Activated CD4-positive, alpha-beta T cell treated with anti-CD3 and anti-CD28 coated beads, Interleukin-2, amount 50 U/mL, for 16 hours (primary cell): ENCODE measurements at regions not wholly inside any gene's neighbourhood (a gene's known extent, or its start where the extent isn't known, plus 50 kb on each side); places are given as distances from the start of the nearest gene placed in this dataset.
"Not testable (repeated sequence)": the region's sequence is repeated elsewhere in the genome, so short reads cannot be mapped to it uniquely, and the experiment has no call there.

Source experiments
- DNase-seq: peaks from one replicate; pipeline ENCODE4 v3.0.0-alpha.2; 2020

DNA sequence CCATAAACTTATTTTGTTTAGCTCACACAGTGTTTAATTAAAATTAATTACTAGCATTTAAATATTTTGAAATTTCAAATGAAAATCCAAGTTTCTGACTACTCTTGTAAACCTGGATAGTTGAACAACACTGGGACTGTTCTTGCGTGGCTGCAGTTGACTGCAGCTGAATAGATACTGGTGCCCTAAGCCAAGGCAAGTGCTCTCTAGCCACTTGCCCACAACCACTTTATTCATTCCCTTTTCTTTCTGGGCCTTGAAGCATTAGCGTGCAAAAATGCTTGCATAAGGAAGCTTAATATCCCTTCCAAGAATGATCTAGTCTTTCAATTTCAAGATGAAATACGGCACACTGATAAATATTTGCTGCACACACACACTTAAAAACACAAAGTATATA lies 676.0 kb upstream of the MARCKS start:
- DNase-seq = no peak

DNA sequence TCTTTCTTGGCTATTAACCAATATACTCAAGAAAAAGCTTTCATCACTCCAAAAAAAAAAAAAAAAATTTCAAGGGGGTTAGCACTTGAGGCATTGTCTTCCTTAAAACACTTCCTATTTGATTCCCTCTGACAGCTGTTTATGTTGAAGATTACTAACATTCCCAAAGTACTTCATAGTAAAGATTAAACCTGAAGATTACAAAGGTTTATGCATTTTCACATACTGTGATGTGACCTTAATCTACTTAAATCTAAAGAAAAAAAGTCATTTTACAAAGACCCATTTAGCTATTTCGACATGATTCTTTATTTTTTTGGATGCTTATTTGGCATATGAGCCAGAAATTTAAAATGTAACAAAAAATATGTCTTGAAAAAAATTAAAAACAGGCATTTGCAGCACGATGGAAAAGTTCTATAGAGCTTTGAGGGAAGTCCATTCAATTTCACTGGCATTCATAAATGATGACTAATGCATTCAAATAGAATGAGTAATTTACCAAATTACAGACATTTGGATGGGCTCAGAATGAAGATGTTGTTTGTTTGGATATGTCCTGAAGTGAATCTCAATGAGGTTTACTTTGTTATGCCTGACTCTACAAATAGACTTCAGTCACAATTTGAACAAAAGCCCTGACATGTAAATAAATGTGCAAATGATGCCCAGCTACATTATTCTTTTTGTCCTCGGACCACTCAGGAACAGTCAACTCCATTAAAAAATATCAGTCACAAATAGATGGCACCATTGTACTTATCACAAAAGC lies 674.6 kb upstream of the MARCKS start:
- no peak for DNase-seq

DNA sequence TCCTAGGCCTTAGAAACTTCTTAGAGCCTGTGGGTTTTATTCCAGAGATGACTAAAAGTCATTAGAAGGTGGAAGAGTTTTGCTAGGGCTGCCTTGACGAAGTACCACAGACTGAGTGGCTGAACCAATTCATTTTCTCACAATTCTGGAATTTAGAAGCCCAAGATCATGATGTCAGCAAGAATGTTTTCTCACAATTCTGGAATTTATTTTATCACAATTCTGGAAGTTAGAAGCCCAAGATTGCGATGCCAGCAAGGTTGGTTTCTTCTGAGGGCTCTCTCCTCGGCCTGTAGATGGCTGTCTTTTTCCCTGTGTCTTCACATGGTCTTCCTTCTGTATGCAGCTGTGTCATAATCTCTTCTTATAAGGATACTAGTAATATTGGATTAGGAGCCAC lies 672.9 kb upstream of the MARCKS start:
- no peak for DNase-seq

DNA sequence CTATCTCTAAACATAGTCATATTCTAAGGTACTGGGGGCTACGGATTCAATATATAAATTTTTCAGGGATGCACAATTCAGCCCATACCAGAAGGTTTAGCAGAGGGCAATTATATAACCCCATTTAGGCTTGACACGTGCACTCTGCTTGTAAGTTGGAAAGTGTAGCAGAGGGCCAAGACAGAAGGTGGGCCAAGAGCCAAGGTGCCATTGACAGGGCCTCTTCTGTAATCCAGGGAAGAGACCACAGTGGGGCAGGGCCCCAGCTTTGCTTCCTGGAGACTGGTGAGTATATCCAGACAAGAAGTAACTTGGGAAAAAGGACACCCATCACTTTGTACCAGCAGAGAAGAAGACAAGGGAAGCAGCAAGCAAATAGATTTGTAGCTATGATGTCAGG lies 672.4 kb upstream of the MARCKS start:
- no peak for DNase-seq

DNA sequence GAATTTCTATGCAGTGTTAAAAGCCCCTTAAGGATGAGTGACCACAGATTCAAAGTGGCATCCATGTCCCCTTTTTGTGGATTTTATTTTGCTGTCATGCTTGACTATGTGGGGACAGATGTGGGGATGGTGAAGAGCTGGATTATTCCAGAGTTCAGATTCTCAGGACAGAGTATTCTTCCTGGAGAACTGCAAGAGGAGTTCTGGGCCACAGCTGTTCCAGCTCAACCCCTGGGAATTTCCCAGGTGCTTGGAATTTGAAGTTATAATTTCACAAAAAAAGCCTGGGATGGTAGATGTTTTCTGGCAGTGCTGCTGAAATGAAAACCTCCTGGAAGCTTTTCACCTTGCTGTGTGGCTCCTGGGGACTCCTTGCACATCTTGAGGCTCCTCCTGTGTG lies 671.8 kb upstream of the MARCKS start:
- DNase-seq = no peak

DNA sequence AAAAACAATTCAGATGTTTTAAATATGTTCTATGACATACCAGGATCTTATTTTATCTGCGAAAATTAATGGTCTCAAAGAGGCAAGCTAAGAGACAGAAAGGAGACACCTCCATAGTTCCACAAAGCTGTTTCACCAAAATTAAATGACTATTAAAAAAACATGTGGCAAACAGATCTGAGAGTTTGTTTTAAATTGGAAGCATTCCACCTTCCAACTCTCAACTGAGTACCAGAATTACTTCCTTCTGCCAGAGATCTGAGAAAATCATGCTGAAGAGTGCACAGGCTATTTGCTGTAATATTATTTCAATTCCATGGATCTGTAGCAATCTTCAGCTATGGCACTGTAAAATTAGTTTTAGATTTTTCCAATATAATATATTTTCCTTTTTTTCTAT lies 669.5 kb upstream of the MARCKS start:
- DNase-seq = no peak

DNA sequence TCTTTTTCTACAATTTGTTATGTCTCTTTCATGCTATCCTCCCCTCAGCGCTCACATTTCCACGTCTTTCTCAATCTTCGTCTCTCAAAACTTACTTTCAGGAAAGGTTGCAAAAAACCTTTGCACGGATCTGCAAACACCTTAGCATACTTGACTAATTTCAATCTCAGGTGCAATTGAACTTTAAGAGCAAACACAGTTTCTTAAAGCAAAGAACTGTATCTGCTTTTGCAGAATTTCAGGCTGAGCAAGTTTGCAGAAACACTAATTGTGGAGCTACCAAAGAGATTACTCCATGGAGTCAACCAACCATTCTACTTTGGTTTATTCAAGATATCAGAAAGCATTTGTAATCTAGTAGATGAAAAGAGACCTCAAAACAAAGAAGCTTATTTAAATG lies 668.2 kb upstream of the MARCKS start:
- DNase-seq = no peak

DNA sequence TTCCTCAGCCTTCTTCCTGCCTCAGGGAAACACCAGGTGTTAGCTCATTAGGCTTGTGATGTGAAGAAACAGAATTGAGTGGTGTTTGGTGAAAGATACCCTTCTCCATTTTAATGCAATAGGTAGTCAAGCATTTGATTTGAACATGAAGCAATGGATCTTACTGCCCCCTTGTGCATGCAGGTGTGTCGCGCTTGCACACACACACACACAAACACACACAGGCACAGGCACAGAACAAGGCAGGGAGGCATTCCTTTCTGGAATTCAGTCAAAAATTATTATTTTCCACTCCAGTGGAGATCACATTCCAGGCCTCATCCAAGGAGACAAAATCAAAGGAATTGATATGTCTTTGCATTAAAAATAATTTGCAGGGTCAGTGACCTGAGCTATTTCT lies 667.0 kb upstream of the MARCKS start:
- no peak for DNase-seq

DNA sequence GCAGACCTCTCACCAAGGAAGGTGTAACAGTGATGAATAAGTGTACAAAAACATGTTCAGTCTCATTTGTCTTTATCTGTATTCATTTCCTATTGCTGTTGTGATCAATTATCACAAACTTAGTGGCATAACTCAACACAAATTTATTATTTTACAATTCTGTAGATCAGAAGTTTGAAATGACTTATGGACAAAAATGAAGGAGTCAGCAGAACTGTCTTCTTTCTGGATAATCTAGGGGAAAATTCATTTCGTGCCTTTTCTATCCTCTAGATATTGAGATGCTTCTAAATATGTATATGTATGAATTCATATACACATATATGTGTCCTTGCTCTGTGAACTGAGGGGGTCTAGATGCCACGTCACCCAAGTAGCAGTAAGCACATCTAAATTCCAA lies 663.1 kb upstream of the MARCKS start:
- DNase-seq = no peak

DNA sequence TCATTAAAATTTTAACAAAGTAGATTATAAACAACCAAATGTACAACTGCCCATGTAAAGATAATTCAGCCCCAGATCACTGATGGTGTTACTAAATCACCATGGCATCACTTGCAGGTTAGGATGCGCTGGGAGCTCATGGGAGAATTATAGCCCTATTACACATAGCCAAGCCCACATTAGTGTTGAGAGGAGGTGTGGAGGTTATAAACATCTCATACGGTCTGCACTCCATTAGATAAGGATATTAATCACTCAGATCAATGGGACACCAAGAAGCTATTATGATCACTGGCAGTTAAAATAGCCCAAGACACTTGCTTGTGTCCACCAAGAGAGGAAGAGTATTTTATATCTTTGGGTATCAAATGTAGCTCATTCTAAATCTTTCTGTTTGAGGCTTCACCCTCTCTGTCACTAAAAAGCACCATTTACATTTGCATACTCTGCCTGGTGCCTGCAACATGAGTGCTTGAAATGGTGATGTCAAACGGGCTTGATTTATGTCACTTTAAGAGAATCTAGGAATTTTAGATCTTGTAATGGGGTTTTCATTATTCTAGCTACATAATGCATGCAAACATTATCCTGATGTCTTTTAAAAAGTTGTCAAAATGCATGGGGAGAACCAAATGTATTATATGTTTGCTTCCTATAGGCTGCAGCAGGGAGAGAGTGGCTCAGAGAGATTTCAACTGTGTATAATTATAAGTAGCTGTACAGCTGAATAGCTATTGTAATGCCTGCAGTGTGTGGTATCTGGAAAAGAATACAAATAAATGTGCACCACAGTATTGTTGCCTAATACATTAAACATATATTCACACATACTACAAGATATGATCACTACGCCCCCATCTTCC lies 654.1 kb upstream of the MARCKS start:
- DNase-seq = no peak

DNA sequence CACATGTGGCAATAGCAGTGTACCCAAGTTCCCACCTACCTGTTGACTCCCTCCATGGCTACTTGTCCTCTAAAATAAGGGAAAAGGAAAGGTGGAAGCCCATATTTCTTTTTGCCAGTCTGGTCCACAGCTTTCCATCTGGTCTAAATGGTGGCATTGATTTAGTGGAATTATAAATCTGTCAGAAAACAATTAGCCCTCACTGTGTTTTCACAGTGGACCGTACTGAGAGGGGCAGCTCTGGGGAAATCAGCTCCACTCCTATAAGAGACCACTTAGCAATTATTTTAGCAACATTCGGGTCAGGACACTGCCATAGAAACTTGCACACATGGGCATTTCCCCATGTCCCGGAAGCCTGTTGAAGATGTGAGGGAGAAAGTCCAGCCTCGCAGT lies 653.4 kb upstream of the MARCKS start:
- no peak for DNase-seq

DNA sequence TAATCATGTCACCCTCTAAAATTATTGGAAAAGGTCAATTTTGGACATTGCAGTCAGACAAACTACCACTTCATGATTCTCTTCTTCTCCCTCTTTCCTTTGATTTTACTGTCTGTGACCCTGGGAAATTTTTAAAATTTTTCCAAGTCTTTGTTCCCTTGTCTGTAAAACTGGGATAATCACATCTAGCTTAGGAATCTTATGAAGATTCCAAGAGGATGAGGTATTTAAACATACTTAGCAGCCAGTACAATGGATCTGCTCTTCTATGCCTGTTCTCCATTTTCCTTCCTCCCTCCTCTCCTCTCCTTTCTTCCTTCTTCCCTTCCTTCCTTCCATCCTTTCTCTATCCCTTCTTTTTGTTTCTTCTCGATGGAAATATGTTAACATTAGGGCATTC lies 651.6 kb upstream of the MARCKS start:
- no peak for DNase-seq

DNA sequence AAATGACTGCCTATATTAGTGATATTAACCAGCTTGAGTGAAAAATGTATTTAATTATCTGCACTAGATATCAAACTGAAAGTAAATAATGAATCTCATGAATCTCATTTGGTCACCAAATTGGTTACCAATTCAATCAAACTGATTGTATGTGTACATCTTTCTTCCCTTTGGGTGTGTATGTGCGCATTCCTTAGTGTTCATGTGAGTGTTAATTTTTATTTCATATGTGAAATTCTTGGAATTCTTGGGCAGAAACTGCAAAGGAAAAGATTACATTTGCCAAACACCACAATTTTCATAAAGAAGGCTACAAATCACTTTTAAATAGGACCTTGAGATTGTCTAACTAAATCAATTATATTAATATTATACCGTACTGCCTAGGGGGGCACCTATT lies 648.4 kb upstream of the MARCKS start:
- DNase-seq = no peak

DNA sequence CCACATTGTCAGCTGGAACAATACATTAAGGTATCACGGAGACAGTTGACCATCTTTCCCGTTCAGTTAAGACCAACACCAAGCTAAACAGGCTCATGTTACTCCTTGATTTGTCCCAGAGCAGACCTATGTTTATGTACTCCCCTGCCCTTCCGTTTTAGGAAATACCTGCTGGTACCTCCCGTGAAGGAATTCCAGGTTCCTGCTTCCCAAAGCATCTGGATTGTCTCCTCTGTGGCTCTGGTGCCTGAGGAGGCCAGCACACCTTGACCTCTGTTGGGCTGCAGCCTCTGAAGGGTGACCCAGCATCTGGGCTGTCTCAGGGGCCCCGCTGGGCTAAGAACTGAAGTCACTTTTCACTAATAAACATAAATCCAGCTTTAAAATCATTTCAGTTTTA lies 647.8 kb upstream of the MARCKS start:
- no peak for DNase-seq

DNA sequence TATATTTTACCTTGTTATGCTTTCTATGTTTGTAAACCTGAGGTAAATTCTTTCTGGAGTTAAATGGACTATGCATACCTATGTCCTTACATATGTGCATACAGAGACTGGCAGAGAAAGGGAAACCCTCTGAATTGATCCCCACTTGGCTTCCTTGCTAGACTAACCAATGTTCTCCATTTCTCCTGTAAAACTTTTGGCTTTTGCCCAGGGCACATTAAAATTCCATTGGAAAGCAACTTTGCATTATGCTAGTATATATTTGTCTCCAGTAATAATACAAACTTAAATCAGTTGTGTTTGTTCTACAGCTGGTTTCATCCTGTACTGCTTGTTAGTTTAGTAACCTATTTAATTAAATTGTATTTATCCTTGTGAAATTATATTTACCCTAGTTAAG lies 646.0 kb upstream of the MARCKS start:
- no peak for DNase-seq

DNA sequence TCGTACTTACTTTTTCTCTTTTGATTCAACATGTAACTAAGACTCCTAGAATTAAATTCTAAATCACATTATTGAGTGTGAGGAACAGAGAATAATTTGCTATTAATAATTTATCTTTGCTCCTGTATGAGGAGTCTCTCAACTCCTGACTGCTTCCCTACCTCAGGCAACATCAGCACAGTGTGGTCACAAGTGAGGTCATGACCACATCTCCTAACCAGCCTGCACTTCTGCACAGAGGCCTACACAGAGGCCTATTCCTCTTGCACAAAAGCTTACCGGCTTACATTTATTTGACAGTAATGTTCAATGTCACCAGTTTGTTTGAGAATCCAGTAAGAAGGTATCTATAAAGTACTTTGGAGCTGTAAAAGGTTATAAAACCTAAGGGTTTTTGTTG lies 637.4 kb upstream of the MARCKS start:
- DNase-seq = no peak

DNA sequence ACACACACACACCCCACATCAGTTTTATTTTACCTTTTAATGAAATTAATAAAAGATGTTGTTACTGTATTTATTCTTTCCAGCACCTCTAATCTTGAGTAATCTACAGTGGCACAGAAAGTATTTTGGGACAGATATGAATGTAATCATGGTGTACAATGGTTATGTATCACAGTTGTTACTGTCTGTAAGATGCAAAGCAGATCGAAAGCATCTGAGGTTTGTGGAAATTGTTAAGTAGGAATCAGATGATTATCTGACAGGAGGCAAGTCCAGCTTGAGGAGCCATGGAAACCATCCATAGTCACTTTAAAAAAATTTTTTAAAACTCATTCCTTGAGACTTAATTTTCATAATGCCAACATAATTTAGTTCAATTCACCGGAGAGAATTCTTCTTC lies 636.3 kb upstream of the MARCKS start:
- no peak for DNase-seq

DNA sequence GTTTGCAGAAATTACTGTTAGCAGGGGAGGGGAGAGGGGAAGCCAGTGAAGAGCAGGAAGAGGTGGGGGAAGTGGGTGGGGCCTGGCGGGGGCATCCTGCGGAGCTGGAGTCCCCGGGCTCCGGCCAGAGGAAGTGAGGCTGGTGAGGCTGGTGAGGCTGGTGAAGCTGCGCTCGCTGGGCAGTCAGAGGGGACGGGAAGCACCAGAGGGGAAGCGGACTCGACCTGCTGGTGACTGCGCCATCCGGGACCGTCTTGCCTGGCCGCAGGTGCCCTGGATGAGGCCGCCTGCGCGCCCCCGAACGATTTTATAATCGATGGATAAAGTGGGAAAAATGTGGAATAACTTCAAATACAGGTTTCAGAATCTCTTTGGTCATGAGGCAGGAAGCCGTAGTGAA lies 635.3 kb upstream of the MARCKS start:
- DNase-seq = no peak

DNA sequence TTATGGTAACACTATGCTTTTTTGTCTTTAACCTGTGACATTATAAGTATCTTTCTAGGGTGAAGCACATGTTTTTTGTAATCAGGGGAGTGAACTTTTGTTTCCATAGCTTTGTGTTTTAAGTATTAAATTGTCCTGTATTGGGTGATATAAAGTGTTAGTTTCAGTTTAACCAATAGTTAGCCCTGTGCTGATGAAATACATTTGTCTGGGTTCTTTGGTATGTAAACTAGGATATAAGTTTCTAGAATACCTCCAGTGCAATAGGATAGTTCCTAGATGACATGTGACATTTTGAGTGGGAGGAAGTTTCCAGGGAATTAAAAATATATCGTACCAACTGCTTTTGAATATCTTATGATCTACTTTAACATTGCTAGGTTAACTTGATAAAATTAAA lies 611.0 kb upstream of the MARCKS start:
- no peak for DNase-seq

DNA sequence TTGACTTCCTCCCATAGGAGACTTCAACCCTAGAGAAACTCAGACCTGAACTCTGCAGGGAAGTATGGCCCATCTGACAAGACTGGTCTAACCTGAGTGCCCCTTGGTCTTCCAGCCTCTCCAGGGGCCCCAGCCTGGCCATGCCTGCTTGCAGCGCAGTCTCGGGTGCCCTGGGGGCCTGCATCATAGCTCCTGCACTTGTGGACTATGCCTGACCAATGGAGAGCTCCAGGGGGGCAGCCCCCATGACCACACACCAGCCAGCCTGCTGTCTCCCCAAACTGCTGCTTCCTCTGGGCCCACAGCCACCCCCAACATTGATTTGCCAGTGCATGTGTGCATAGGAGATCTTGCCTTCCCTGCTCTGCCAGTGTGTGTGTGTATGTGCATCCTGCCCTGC lies 608.6 kb upstream of the MARCKS start:
- DNase-seq = no peak

DNA sequence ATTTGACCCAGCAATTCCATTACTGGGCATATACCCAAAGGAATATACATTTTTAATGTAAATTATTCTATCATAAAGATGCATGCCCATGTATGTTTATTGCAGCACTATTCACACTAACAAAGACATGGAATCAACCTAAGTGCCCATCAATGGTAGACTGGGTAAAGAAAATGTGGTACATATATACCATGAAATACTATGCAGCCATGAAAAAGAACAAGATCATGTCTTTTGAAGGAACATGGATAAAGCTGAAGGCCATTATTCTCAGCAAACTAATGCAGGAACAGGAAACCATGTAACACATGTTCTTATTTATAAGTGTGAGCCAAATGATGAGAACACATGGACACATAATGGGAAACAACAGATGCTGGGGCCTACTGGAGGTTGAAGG lies 603.0 kb upstream of the MARCKS start:
- not testable (repeated sequence) for DNase-seq

DNA sequence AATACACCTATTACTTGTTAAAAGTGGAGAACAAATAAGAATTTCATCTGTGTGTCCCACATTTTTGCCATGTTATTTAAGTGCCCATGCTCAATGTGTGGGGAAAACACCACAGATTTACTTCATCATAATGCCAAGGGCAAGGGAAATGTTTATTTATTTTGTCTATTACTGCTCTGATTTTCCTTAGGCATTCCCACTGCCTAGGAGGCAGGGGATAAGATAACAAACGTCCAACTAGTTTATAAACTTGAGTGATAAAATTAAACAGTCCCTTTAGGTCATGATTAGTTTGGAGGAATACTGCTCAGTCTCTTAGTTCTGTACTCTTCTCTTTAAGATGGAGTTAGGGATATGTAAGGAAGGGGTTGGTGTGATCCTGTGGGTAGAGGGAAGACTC lies 598.4 kb upstream of the MARCKS start:
- DNase-seq = no peak

DNA sequence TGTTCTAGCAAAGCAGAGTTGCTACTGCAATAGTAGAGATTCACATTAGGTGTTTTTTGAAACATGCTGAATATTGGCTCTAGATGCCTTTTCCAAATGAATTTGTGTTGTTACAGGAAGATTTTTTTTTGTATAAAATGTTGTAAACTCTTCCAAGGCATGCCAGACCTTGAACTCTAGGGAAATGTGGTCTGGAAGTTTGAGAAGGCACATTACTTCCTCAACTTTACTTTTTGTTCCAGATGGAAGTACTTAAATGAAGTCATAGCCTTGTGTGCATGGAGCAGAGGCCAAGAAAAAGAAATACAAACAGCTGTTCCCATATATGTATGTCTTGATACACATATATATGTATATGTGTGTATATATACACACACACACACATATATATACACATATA lies 585.7 kb upstream of the MARCKS start:
- DNase-seq = no peak

DNA sequence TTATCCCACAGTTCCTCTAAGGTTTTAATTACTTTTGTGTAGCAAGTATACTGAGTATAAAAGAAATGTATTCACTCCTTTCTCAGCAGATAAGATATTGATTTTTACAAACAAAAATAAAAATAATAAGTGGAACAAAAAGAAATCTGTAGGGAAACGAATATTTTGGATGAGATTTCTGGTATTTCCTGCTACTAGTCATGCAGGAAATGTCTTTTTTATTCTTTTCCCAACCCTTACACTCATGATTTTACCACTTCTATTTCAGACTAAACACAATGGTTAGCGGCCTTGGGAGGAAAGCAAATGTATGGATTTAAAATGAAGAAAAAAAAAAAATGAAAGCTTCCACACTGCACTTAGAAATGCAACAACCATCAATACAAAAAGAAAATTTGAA lies 580.5 kb upstream of the MARCKS start:
- no peak for DNase-seq

DNA sequence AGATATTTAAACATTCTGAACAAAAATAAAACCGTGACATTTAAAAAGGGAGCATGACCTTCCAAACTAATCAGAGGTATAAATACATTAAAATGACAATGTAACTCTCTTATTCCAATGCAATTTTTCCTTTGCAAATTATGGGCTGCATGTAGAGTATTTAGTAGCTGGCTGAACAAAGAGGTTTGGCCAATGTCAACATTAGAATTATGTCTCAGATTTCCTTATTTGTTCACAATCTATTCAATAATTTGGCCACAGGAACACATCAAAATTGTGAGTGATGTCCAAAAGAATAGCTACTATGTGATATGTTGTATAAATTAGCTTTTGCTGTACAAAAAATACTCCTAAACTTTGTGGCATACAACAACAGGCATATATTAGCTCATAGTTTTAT lies 580.0 kb upstream of the MARCKS start:
- no peak for DNase-seq
